ENCODE measurements at regions not wholly inside any gene's neighbourhood (a gene's known extent, or its start where the extent isn't known, plus 50 kb on each side); places are given as distances from the start of the nearest gene placed in this dataset.
"Not testable (repeated sequence)": the region's sequence is repeated elsewhere in the genome, so short reads cannot be mapped to it uniquely, and the experiment has no call there.

- H3K4me1 Mint-ChIP-seq = peaks cover 6% of the 10 kb centered on the region
- ATAC-seq (replicated peaks; ENCODE audit: extremely low read depth, poor library complexity, severe bottlenecking) = no peak
- DNase-seq (ENCODE audit: low spot score in 2 of 2) = no peak
- H3K36me3 Mint-ChIP-seq (ENCODE audit: insufficient read depth) = no peaks in the 10 kb centered on the region
- no peak overlapping the region for H3K4me3 Mint-ChIP-seq
- H3K27me3 Mint-ChIP-seq = peaks cover 52% of the 10 kb centered on the region
- no peaks in the 10 kb centered on the region for H3K9me3 Mint-ChIP-seq
- H3K27ac Mint-ChIP-seq (ENCODE audit: low read depth) = no peak overlapping the region
Measured at GRCh38 chr2:173568054-173568453, 213.4 kb downstream of the CDCA7 start.

- peaks cover 33% of the 10 kb centered on the region for H3K27me3 Mint-ChIP-seq
- H3K9me3 Mint-ChIP-seq = no peaks in the 10 kb centered on the region
- peaks cover 6% of the 10 kb centered on the region for H3K4me1 Mint-ChIP-seq
- H3K4me3 Mint-ChIP-seq = no peak overlapping the region
- H3K27ac Mint-ChIP-seq (ENCODE audit: low read depth) = no peak overlapping the region
- no peaks in the 10 kb centered on the region for H3K36me3 Mint-ChIP-seq (ENCODE audit: insufficient read depth)
- ATAC-seq (replicated peaks; ENCODE audit: extremely low read depth, poor library complexity, severe bottlenecking) = no peak
- no peak for DNase-seq (ENCODE audit: low spot score in 2 of 2)
Measured at GRCh38 chr2:173571021-173571821, 216.5 kb downstream of the CDCA7 start.

GRCh38 chr2:173571887-173572680 lies 217.4 kb downstream of the CDCA7 start:
- H3K27ac Mint-ChIP-seq (ENCODE audit: low read depth) = no peak overlapping the region

GRCh38 chr2:173572848-173573247 lies 218.2 kb downstream of the CDCA7 start:
- Mint-ChIP-seq H3K4me1 (peaks cover 6% of the 10 kb centered on the region), H3K36me3 (ENCODE audit: insufficient read depth) (no peaks in the 10 kb centered on the region), H3K27ac (ENCODE audit: low read depth) (no peak overlapping the region), H3K4me3 (no peak overlapping the region), H3K9me3 (no peaks in the 10 kb centered on the region), H3K27me3 (peaks cover 32% of the 10 kb centered on the region)
- ATAC-seq (replicated peaks; ENCODE audit: extremely low read depth, poor library complexity, severe bottlenecking) = no peak
- no peak for DNase-seq (ENCODE audit: low spot score in 2 of 2)

More at GRCh38 chr2:173571887-173572680, 217.4 kb downstream of the CDCA7 start:
- ATAC-seq (replicated peaks; ENCODE audit: extremely low read depth, poor library complexity, severe bottlenecking) (no peak), DNase-seq (ENCODE audit: low spot score in 2 of 2) (no peak)
- no peaks in the 10 kb centered on the region for H3K36me3 Mint-ChIP-seq (ENCODE audit: insufficient read depth)
- no peaks in the 10 kb centered on the region for H3K9me3 Mint-ChIP-seq
- H3K4me1 Mint-ChIP-seq = peaks cover 6% of the 10 kb centered on the region
- H3K4me3 Mint-ChIP-seq = no peak overlapping the region
- peaks cover 39% of the 10 kb centered on the region for H3K27me3 Mint-ChIP-seq

GRCh38 chr2:173573782-173574181 lies 219.1 kb downstream of the CDCA7 start:
- H3K27ac Mint-ChIP-seq (ENCODE audit: low read depth); ATAC-seq (replicated peaks; ENCODE audit: extremely low read depth, poor library complexity, severe bottlenecking); H3K4me3 Mint-ChIP-seq; H3K4me1 Mint-ChIP-seq; H3K9me3 Mint-ChIP-seq; DNase-seq (ENCODE audit: low spot score in 2 of 2); H3K36me3 Mint-ChIP-seq (ENCODE audit: insufficient read depth): not testable (repeated sequence)
- H3K27me3 Mint-ChIP-seq = peaks cover 30% of the 10 kb centered on the region

GRCh38 chr2:173574324-173575112 lies 219.8 kb downstream of the CDCA7 start:
- H3K27ac Mint-ChIP-seq (ENCODE audit: low read depth) = no peak overlapping the region
- peaks cover 30% of the 10 kb centered on the region for H3K27me3 Mint-ChIP-seq
- no peak for ATAC-seq (replicated peaks; ENCODE audit: extremely low read depth, poor library complexity, severe bottlenecking)
- peaks cover 6% of the 10 kb centered on the region for H3K4me1 Mint-ChIP-seq
- H3K4me3 Mint-ChIP-seq = no peak overlapping the region
- no peaks in the 10 kb centered on the region for H3K9me3 Mint-ChIP-seq
- DNase-seq (ENCODE audit: low spot score in 2 of 2) = no peak
- no peaks in the 10 kb centered on the region for H3K36me3 Mint-ChIP-seq (ENCODE audit: insufficient read depth)

- peaks cover 2% of the 10 kb centered on the region for H3K36me3 Mint-ChIP-seq (ENCODE audit: insufficient read depth)
- DNase-seq (ENCODE audit: low spot score in 2 of 2) (no peak), ATAC-seq (replicated peaks; ENCODE audit: extremely low read depth, poor library complexity, severe bottlenecking) (no peak)
- H3K4me1 Mint-ChIP-seq = no peaks in the 10 kb centered on the region
- H3K27me3 Mint-ChIP-seq = peaks cover 36% of the 10 kb centered on the region
- no peaks in the 10 kb centered on the region for H3K9me3 Mint-ChIP-seq
- H3K4me3 Mint-ChIP-seq = no peak overlapping the region
- H3K27ac Mint-ChIP-seq (ENCODE audit: low read depth) = no peak overlapping the region
Measured at GRCh38 chr2:173578404-173579107, 223.9 kb downstream of the CDCA7 start.

- ATAC-seq (replicated peaks; ENCODE audit: extremely low read depth, poor library complexity, severe bottlenecking) (no peak), DNase-seq (ENCODE audit: low spot score in 2 of 2) (no peak)
- H3K4me1 Mint-ChIP-seq = no peaks in the 10 kb centered on the region
- peaks cover 2% of the 10 kb centered on the region for H3K36me3 Mint-ChIP-seq (ENCODE audit: insufficient read depth)
- no peak overlapping the region for H3K27ac Mint-ChIP-seq (ENCODE audit: low read depth)
- peaks cover 45% of the 10 kb centered on the region for H3K27me3 Mint-ChIP-seq
- H3K4me3 Mint-ChIP-seq = no peak overlapping the region
- H3K9me3 Mint-ChIP-seq = no peaks in the 10 kb centered on the region
Measured at GRCh38 chr2:173580351-173580750, 225.7 kb downstream of the CDCA7 start.

- Mint-ChIP-seq H3K4me1 (no peaks in the 10 kb centered on the region), H3K27me3 (peaks cover 44% of the 10 kb centered on the region), H3K36me3 (ENCODE audit: insufficient read depth) (peaks cover 2% of the 10 kb centered on the region), H3K9me3 (no peaks in the 10 kb centered on the region), H3K4me3 (no peak overlapping the region), H3K27ac (ENCODE audit: low read depth) (no peak overlapping the region)
- ATAC-seq (replicated peaks; ENCODE audit: extremely low read depth, poor library complexity, severe bottlenecking) = no peak
- DNase-seq (ENCODE audit: low spot score in 2 of 2) = no peak
Measured at GRCh38 chr2:173580956-173581355, 226.3 kb downstream of the CDCA7 start.

- ATAC-seq (replicated peaks; ENCODE audit: extremely low read depth, poor library complexity, severe bottlenecking) (no peak), DNase-seq (ENCODE audit: low spot score in 2 of 2) (no peak)
- no peak overlapping the region for H3K27ac Mint-ChIP-seq (ENCODE audit: low read depth)
- H3K36me3 Mint-ChIP-seq (ENCODE audit: insufficient read depth) = peaks cover 2% of the 10 kb centered on the region
- H3K4me1 Mint-ChIP-seq = no peaks in the 10 kb centered on the region
- peaks cover 40% of the 10 kb centered on the region for H3K27me3 Mint-ChIP-seq
- no peaks in the 10 kb centered on the region for H3K9me3 Mint-ChIP-seq
- H3K4me3 Mint-ChIP-seq = no peak overlapping the region
Measured at GRCh38 chr2:173583196-173583595, 228.5 kb downstream of the CDCA7 start.

- Mint-ChIP-seq H3K27me3 (peaks cover 40% of the 10 kb centered on the region), H3K4me1 (no peaks in the 10 kb centered on the region), H3K9me3 (no peaks in the 10 kb centered on the region), H3K27ac (ENCODE audit: low read depth) (no peak overlapping the region), H3K4me3 (no peak overlapping the region), H3K36me3 (ENCODE audit: insufficient read depth) (peaks cover 2% of the 10 kb centered on the region)
- DNase-seq (ENCODE audit: low spot score in 2 of 2) (no peak), ATAC-seq (replicated peaks; ENCODE audit: extremely low read depth, poor library complexity, severe bottlenecking) (no peak)
Measured at GRCh38 chr2:173584000-173584399, 229.3 kb downstream of the CDCA7 start.
